HCT116 (cell line): ENCODE measurements at regions not wholly inside any gene's neighbourhood (a gene's known extent, or its start where the extent isn't known, plus 50 kb on each side); places are given as distances from the start of the nearest gene placed in this dataset.

Experiments
- ATAC-seq: fragments of 200-7000 bp; cut with Tn5 transposase; 2 replicates; pipeline ENCODE4 v1.9.1; 2020; ENCODE audit warnings: mild to moderate bottlenecking, moderate library complexity
- BruUV-seq: library from RNA; stranded (reverse); fragments of 400-500 nt; replicated peaks from 2 replicates; lab custom pipeline; 2021; lab: Mats Ljungman, UMichigan
- CTCF ChIA-PET: fragments of 300-600 bp; sonication (Branson Sonifier 250); formaldehyde crosslinking; loops from one replicate; lab custom pipeline; 2021; ENCODE audit warnings: antibody characterized with exemption; lab: Charles Lee
- POLR2A ChIA-PET: fragments of 300-600, 350-600 bp; sonication (Branson Sonifier 250); formaldehyde crosslinking; loops from one replicate; lab custom pipeline; 2021; ENCODE audit warnings: antibody characterized with exemption; lab: Charles Lee
- RAD21 ChIA-PET, 2 experiments: fragments of 300-600 bp; sonication (Branson Sonifier 250); formaldehyde crosslinking; loops; one replicate each; lab custom pipeline; 2023; ENCODE audit warnings: low total read pairs in 2 of 2; ENCODE audit not compliant: uncharacterized antibody in 2 of 2, unreplicated experiment in 2 of 2, low non-redundant PET in 1 of 2; lab: Charles Lee
- DNase-seq: peaks from one replicate; pipeline ENCODE4 v3.0.0-alpha.2; 2010; ENCODE audit warnings: low read depth, low spot score
- H2AFZ ChIP-seq: fragments of 200-600 bp; shearing (Covaris generic), sonication (generic); 2 replicates; pipeline ENCODE4 v1.6.1; 2017; ENCODE audit warnings: low read depth, mixed run types, mixed read lengths, antibody characterized with exemption, low read length; ENCODE audit not compliant: poor library complexity, severe bottlenecking
- H3K27ac ChIP-seq: 2 replicates; pipeline ENCODE4 v1.5.1; 2012; ENCODE audit warnings: low read depth, low read length
- H3K27me3 ChIP-seq: fragments of 200-600 bp; sonication (generic); 2 replicates; pipeline ENCODE4 v1.6.1; 2016; ENCODE audit warnings: mixed run types, low read length, mixed read lengths; ENCODE audit not compliant: insufficient read depth
- H3K36me3 ChIP-seq, 2 experiments: fragments of 200-500 bp in 1 of 2; fragments of 200-600 bp in 1 of 2; sonication (Bioruptor generic) in 1 of 2; sonication (generic) in 1 of 2; 2 replicates each; pipeline versions ENCODE4 v1.5.1 to v1.6.1; 2014 to 2016; ENCODE audit warnings: low read length in 2 of 2, inconsistent platforms in 1 of 2, mixed read lengths in 1 of 2, mixed run types in 1 of 2; ENCODE audit not compliant: insufficient read depth in 2 of 2, control insufficient read depth in 1 of 2
- H3K4me1 ChIP-seq, 2 experiments: fragments of 200-600 bp in 1 of 2; sonication (generic) in 1 of 2; 2 replicates each; pipeline versions ENCODE4 v1.5.1 to v1.6.1; 2012 to 2017; ENCODE audit warnings: low read length in 2 of 2, inconsistent platforms in 1 of 2, mild to moderate bottlenecking in 1 of 2, mixed read lengths in 1 of 2, mixed run types in 1 of 2, moderate library complexity in 1 of 2; ENCODE audit not compliant: insufficient read depth in 2 of 2, control insufficient read depth in 1 of 2
- H3K4me2 ChIP-seq: fragments of 200-600 bp; sonication (generic); 2 replicates; pipeline ENCODE4 v1.6.1; 2017; ENCODE audit warnings: mixed run types, low read length, mixed read lengths
- H3K4me3 ChIP-seq, 2 experiments: fragments of 200-600 bp in 1 of 2; sonication (generic) in 1 of 2; replicated peaks in 1 of 2; 2 replicates each; pipeline ENCODE4 v1.5.1; 2011 to 2016; ENCODE audit warnings: low read length in 2 of 2, control low read depth in 1 of 2, low read depth in 1 of 2, mild to moderate bottlenecking in 1 of 2, mixed read lengths in 1 of 2, mixed run types in 1 of 2
- H3K79me2 ChIP-seq: fragments of 200-600 bp; sonication (generic); 2 replicates; pipeline ENCODE4 v1.6.1; 2017; ENCODE audit warnings: mild to moderate bottlenecking, mixed run types, low read length, moderate library complexity, mixed read lengths; ENCODE audit not compliant: insufficient read depth
- H3K9ac ChIP-seq: fragments of 200-600 bp; sonication (generic); 2 replicates; pipeline ENCODE4 v1.6.1; 2016; ENCODE audit warnings: low read length, mixed read lengths
- H3K9me2 ChIP-seq: fragments of 200-600 bp; sonication (generic), shearing (Covaris generic); 2 replicates; pipeline ENCODE4 v1.6.1; 2017; ENCODE audit warnings: mixed run types, mild to moderate bottlenecking, moderate library complexity; ENCODE audit not compliant: insufficient read depth
- H3K9me3 ChIP-seq, 2 experiments: fragments of 200-500 bp in 1 of 2; fragments of 200-600 bp in 1 of 2; sonication (Bioruptor generic) in 1 of 2; sonication (generic) in 1 of 2; 2 replicates each; pipeline ENCODE4 v1.6.1; 2014 to 2017; ENCODE audit warnings: low read length in 2 of 2, mixed read lengths in 2 of 2, inconsistent platforms in 1 of 2, low read depth in 1 of 2, mild to moderate bottlenecking in 1 of 2, mixed run types in 1 of 2, moderate library complexity in 1 of 2; ENCODE audit not compliant: control insufficient read depth in 1 of 2, insufficient read depth in 1 of 2
- H4K20me1 ChIP-seq: fragments of 200-600 bp; sonication (generic), shearing (Covaris generic); 2 replicates; pipeline ENCODE4 v1.6.1; 2017; ENCODE audit warnings: mixed run types, mild to moderate bottlenecking, moderate library complexity; ENCODE audit not compliant: insufficient read depth
- CBX3 ChIP-seq: IDR thresholded peaks from 2 replicates; pipeline ENCODE4 v1.6.1; 2012; ENCODE audit warnings: low read depth
- CEBPB ChIP-seq: IDR thresholded peaks from 2 replicates; pipeline ENCODE4 v1.6.1; 2012; ENCODE audit warnings: low read depth
- EGR1 ChIP-seq: IDR thresholded peaks from 2 replicates; pipeline ENCODE4 v1.6.1; 2012; ENCODE audit warnings: low read depth
- EZH2 ChIP-seq: fragments of 200-600 bp; sonication (generic); IDR thresholded peaks from 2 replicates; pipeline ENCODE4 v1.6.1; 2017; ENCODE audit warnings: antibody characterized with exemption, mixed run types
- EZH2phosphoT487 ChIP-seq: fragments of 200-600 bp; IDR thresholded peaks from 2 replicates; pipeline ENCODE4 v1.6.1; 2018; ENCODE audit warnings: antibody characterized with exemption, borderline replicate concordance
- FOSL1 ChIP-seq: IDR thresholded peaks from 2 replicates; pipeline ENCODE4 v1.6.1; 2012; ENCODE audit warnings: low read depth
- POLR2A ChIP-seq: IDR thresholded peaks from 2 replicates; pipeline ENCODE4 v1.7.0; 2011; ENCODE audit warnings: borderline replicate concordance; ENCODE audit not compliant: insufficient read depth, insufficient read length; ENCODE audit errors: extremely low read depth
- POLR2AphosphoS5 ChIP-seq: IDR thresholded peaks from 2 replicates; pipeline ENCODE4 v1.6.1; 2011; ENCODE audit warnings: mild to moderate bottlenecking, low read depth, low read length, moderate library complexity
- SIN3A ChIP-seq: IDR thresholded peaks from 2 replicates; pipeline ENCODE4 v1.6.1; 2012; ENCODE audit warnings: low read depth
- SP1 ChIP-seq: IDR thresholded peaks from 2 replicates; pipeline ENCODE4 v1.6.1; 2012; ENCODE audit warnings: low read depth
- SRF ChIP-seq: IDR thresholded peaks from 2 replicates; pipeline ENCODE4 v1.6.1; 2012; ENCODE audit warnings: low read depth
- YY1 ChIP-seq: IDR thresholded peaks from 2 replicates; pipeline ENCODE4 v1.6.1; 2011; ENCODE audit warnings: low read length, low read depth, moderate library complexity, mild to moderate bottlenecking; ENCODE audit not compliant: insufficient replicate concordance; ENCODE audit errors: extremely low read depth
- ZFX ChIP-seq: fragments of 450-650 bp; IDR thresholded peaks from 2 replicates; pipeline ENCODE4 v1.6.1; 2017
- ZNF274 ChIP-seq: fragments of 200-500 bp; sonication (Bioruptor generic); IDR thresholded peaks from 2 replicates; pipeline ENCODE4 v1.6.1; 2014; ENCODE audit warnings: mild to moderate bottlenecking, low read depth, low read length, inconsistent platforms
- intact Hi-C: fragments of 100-400 bp; cut with micrococcal nuclease; formaldehyde crosslinking; loops from 2 replicates; pipeline ENCODE4 v1.10.0; 2022
- TF ChIP-seq, protein P1 (sequence below): IDR thresholded peaks from 2 replicates; pipeline ENCODE4 v1.6.1; 2011; ENCODE audit warnings: mild to moderate bottlenecking, low read length, moderate library complexity; ENCODE audit not compliant: insufficient replicate concordance; ENCODE audit errors: extremely low read depth
- TF ChIP-seq, protein P2 (sequence below), 3 experiments: fragments of 200-600 bp in 1 of 3; sonication (generic) in 1 of 3; IDR thresholded peaks in 2 of 3; conservative IDR thresholded peaks in 1 of 3; 2 replicates each; pipeline ENCODE4 v1.5.1; 2012 to 2017; ENCODE audit warnings: low read depth in 2 of 3, low read length in 2 of 3, antibody characterized with exemption in 1 of 3, borderline replicate concordance in 1 of 3, control low read depth in 1 of 3, mild to moderate bottlenecking in 1 of 3, mixed read lengths in 1 of 3, mixed run types in 1 of 3, moderate library complexity in 1 of 3; ENCODE audit not compliant: insufficient read depth in 1 of 3
- TF ChIP-seq, protein P3 (sequence below): IDR thresholded peaks from 2 replicates; pipeline ENCODE4 v1.6.1; 2012; ENCODE audit warnings: low read depth

DNA sequence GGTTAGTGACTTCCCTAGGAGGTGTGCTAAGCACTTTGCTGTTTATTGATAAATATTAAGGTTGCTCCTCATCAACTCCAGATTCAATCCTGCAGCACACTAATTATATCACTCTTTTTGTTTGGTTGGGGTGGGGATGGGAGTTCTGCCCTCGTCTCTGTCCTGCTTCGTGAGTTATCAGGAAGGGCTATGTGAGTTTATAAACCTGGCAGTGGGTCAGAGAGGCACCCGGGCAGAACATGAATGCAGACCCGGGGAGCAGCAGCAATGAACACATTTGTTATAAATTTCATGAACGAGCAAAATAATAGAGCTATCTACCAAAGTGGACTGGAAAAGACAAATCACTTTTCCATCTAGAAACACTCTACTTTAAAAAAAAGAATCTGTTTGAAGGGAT lies 125.5 kb upstream of the WWC1 start:
- TF ChIP-seq SIN3A (no peak), EZH2phosphoT487 (no peak), SRF (no peak), POLR2A (no peak), CBX3 (no peak), ZFX (no peak), POLR2AphosphoS5 (no peak), EZH2 (no peak), SP1 (no peak), FOSL1 (no peak), ZNF274 (no peak), YY1 (no peak), CEBPB (no peak), EGR1 (no peak)
- TF ChIP-seq, protein P1, sequence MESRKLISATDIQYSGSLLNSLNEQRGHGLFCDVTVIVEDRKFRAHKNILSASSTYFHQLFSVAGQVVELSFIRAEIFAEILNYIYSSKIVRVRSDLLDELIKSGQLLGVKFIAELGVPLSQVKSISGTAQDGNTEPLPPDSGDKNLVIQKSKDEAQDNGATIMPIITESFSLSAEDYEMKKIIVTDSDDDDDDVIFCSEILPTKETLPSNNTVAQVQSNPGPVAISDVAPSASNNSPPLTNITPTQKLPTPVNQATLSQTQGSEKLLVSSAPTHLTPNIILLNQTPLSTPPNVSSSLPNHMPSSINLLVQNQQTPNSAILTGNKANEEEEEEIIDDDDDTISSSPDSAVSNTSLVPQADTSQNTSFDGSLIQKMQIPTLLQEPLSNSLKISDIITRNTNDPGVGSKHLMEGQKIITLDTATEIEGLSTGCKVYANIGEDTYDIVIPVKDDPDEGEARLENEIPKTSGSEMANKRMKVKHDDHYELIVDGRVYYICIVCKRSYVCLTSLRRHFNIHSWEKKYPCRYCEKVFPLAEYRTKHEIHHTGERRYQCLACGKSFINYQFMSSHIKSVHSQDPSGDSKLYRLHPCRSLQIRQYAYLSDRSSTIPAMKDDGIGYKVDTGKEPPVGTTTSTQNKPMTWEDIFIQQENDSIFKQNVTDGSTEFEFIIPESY = no peak
- TF ChIP-seq, protein P2, sequence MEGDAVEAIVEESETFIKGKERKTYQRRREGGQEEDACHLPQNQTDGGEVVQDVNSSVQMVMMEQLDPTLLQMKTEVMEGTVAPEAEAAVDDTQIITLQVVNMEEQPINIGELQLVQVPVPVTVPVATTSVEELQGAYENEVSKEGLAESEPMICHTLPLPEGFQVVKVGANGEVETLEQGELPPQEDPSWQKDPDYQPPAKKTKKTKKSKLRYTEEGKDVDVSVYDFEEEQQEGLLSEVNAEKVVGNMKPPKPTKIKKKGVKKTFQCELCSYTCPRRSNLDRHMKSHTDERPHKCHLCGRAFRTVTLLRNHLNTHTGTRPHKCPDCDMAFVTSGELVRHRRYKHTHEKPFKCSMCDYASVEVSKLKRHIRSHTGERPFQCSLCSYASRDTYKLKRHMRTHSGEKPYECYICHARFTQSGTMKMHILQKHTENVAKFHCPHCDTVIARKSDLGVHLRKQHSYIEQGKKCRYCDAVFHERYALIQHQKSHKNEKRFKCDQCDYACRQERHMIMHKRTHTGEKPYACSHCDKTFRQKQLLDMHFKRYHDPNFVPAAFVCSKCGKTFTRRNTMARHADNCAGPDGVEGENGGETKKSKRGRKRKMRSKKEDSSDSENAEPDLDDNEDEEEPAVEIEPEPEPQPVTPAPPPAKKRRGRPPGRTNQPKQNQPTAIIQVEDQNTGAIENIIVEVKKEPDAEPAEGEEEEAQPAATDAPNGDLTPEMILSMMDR (IDR thresholded peaks at IDR 0.05 in 2 of 3, conservative IDR thresholded peaks at IDR 0.05 in 1 of 3; ENCODE audit: borderline replicate concordance in 1 of 3, insufficient read depth in 1 of 3, low read depth in 2 of 3, low read length in 2 of 3) = no peak
- TF ChIP-seq, protein P3, sequence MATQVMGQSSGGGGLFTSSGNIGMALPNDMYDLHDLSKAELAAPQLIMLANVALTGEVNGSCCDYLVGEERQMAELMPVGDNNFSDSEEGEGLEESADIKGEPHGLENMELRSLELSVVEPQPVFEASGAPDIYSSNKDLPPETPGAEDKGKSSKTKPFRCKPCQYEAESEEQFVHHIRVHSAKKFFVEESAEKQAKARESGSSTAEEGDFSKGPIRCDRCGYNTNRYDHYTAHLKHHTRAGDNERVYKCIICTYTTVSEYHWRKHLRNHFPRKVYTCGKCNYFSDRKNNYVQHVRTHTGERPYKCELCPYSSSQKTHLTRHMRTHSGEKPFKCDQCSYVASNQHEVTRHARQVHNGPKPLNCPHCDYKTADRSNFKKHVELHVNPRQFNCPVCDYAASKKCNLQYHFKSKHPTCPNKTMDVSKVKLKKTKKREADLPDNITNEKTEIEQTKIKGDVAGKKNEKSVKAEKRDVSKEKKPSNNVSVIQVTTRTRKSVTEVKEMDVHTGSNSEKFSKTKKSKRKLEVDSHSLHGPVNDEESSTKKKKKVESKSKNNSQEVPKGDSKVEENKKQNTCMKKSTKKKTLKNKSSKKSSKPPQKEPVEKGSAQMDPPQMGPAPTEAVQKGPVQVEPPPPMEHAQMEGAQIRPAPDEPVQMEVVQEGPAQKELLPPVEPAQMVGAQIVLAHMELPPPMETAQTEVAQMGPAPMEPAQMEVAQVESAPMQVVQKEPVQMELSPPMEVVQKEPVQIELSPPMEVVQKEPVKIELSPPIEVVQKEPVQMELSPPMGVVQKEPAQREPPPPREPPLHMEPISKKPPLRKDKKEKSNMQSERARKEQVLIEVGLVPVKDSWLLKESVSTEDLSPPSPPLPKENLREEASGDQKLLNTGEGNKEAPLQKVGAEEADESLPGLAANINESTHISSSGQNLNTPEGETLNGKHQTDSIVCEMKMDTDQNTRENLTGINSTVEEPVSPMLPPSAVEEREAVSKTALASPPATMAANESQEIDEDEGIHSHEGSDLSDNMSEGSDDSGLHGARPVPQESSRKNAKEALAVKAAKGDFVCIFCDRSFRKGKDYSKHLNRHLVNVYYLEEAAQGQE = no peak

More for the DNA sequence above, 125.5 kb upstream of the WWC1 start:
- Histone ChIP-seq H3K4me3 (no peak overlapping the region), H2AFZ (no peak overlapping the region), H3K79me2 (no peaks in the 10 kb centered on the region), H3K36me3 (no peaks in the 10 kb centered on the region), H3K27ac (no peak overlapping the region), H3K4me2 (no peak overlapping the region), H3K9me3 (no peaks in the 10 kb centered on the region), H3K27me3 (peaks cover 49% of the 10 kb centered on the region), H3K4me1 (no peaks in the 10 kb centered on the region), H3K9me2 (no peaks in the 10 kb centered on the region), H4K20me1 (no peaks in the 10 kb centered on the region; the same call in 1 of the 2 replicates), H3K9ac (no peak overlapping the region)
- ChIA-PET CTCF (no interaction called here), RAD21 (no interaction called here), POLR2A (no interaction called here)
- intact Hi-C loops = no loop called here
- no peak for ATAC-seq
- DNase-seq = no peak
- no TSS peak for BruUV-seq
